Parathyroid adenoma (tissue), 2 donors: ENCODE measurements at regions not wholly inside any gene's neighbourhood (a gene's known extent, or its start where the extent isn't known, plus 50 kb on each side); places are given as distances from the start of the nearest gene placed in this dataset.

Source experiments
- H2AFZ ChIP-seq: fragments of 300-600 bp; sonication (generic); one replicate; pipeline ENCODE4 v1.7.0; 2017; ENCODE audit warnings: antibody characterized with exemption, mild to moderate bottlenecking
- H3K27ac ChIP-seq: fragments of 300-600 bp; sonication (generic); one replicate; pipeline ENCODE4 v1.7.0; 2017
- H3K27me3 ChIP-seq: fragments of 300-600 bp; sonication (generic); one replicate; pipeline ENCODE4 v1.7.0; 2017; ENCODE audit warnings: low read length; ENCODE audit not compliant: control insufficient read depth, insufficient read depth
- H3K36me3 ChIP-seq: fragments of 300-600 bp; sonication (generic); one replicate; pipeline ENCODE4 v1.7.0; 2017; ENCODE audit warnings: low read length; ENCODE audit not compliant: control insufficient read depth, insufficient read depth
- H3K4me1 ChIP-seq: fragments of 300-600 bp; sonication (generic); one replicate; pipeline ENCODE4 v1.7.0; 2017; ENCODE audit warnings: control low read depth
- H3K4me2 ChIP-seq: fragments of 300-600 bp; sonication (generic); one replicate; pipeline ENCODE4 v1.7.0; 2017; ENCODE audit warnings: low read length
- H3K4me3 ChIP-seq: fragments of 300-600 bp; sonication (generic); one replicate; pipeline ENCODE4 v1.7.0; 2017; ENCODE audit warnings: low read depth, low read length
- H3K79me2 ChIP-seq: fragments of 300-600 bp; sonication (generic); one replicate; pipeline ENCODE4 v1.7.0; 2017; ENCODE audit warnings: control low read depth
- H3K9ac ChIP-seq: fragments of 300-600 bp; sonication (generic); one replicate; pipeline ENCODE4 v1.7.0; 2017; ENCODE audit warnings: mild to moderate bottlenecking
- H3K9me3 ChIP-seq: fragments of 300-600 bp; sonication (generic); one replicate; pipeline ENCODE4 v1.7.0; 2017; ENCODE audit warnings: low read length; ENCODE audit not compliant: control insufficient read depth
- TF ChIP-seq, protein P1 (sequence below): fragments of 300-600 bp; sonication (generic); IDR thresholded peaks from one replicate; pipeline ENCODE4 v1.7.0; 2017; ENCODE audit warnings: antibody characterized with exemption, mild to moderate bottlenecking
- donor health status: primary hyperparathyroidism.

DNA sequence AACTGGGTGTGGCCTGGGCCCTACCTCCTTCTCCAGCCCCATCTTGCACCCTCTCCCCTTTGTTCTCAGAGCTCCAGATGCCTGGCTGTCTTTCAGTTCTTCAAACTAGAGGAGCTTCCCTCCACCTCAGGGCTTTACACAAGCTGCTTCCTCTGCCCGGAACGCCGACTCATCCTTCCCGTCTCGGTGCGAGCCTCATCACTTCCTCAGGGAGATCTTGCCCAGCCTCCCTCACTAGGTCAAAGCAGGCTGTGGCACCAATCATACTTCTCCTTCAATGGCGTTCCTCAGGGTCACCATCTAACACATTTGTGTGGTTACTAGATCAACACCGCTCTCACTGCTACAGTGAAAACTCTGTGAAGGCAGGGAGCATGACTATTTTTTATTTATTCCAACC lies 56.2 kb upstream of the ZSWIM6 start:
- Histone ChIP-seq H3K4me2 (no peak overlapping the region), H3K9me3 (no peaks in the 10 kb centered on the region), H3K27me3 (no peaks in the 10 kb centered on the region), H3K79me2 (no peaks in the 10 kb centered on the region), H3K36me3 (no peaks in the 10 kb centered on the region), H3K9ac (no peak overlapping the region), H3K4me3 (no peak overlapping the region), H3K27ac (no peak overlapping the region), H2AFZ (peak overlapping the region; percentile 59), H3K4me1 (peaks cover 12% of the 10 kb centered on the region)
- TF ChIP-seq, protein P1, sequence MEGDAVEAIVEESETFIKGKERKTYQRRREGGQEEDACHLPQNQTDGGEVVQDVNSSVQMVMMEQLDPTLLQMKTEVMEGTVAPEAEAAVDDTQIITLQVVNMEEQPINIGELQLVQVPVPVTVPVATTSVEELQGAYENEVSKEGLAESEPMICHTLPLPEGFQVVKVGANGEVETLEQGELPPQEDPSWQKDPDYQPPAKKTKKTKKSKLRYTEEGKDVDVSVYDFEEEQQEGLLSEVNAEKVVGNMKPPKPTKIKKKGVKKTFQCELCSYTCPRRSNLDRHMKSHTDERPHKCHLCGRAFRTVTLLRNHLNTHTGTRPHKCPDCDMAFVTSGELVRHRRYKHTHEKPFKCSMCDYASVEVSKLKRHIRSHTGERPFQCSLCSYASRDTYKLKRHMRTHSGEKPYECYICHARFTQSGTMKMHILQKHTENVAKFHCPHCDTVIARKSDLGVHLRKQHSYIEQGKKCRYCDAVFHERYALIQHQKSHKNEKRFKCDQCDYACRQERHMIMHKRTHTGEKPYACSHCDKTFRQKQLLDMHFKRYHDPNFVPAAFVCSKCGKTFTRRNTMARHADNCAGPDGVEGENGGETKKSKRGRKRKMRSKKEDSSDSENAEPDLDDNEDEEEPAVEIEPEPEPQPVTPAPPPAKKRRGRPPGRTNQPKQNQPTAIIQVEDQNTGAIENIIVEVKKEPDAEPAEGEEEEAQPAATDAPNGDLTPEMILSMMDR: no peak

DNA sequence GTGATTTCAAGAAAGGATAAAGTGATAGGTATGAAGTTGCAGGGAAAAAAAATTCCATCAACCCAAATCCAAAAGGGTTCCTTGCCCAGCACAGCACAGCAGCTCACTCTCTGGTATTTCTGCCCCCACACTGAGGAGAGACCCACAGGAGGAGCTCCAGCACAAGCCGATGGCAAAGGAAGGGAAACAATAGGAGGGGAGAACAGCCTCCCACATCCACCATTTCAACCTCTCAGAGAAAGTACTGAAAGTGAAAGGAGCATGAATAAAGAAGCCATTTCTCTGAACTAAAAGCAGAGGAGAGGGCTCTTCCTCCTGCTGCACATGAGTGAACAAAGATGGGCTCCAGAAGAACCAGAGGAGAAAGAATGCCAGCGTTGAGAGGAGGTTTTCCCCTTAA lies 54.9 kb upstream of the ZSWIM6 start:
- Histone ChIP-seq H3K79me2 (no peaks in the 10 kb centered on the region), H2AFZ (peak overlapping the region; percentile 68), H3K36me3 (no peaks in the 10 kb centered on the region), H3K9ac (no peak overlapping the region), H3K27me3 (no peaks in the 10 kb centered on the region), H3K4me1 (peaks cover 18% of the 10 kb centered on the region), H3K4me2 (no peak overlapping the region), H3K9me3 (no peaks in the 10 kb centered on the region), H3K4me3 (no peak overlapping the region), H3K27ac (peak overlapping the region; percentile 21)
- TF ChIP-seq, protein P1: no peak

DNA sequence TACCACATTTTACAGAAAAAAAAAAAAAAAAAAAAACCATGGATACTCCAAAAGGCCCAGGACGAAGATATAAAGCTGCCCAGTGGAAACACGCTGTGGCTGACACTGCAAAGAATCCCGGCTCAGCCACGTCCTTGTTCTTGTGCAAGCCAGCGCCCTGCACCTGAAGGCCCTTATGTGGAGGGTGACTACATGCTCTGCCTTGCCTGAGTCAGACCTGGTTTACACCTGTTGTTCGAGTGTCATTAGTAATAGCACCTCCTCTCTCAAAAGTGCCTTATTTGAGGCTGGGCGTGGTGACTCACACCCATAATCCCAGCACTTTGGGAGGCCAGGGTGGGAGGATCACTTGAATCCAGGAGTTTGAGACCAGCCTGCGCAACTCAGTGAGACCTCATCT lies 54.3 kb upstream of the ZSWIM6 start:
- no peak overlapping the region for H3K27ac ChIP-seq
- H2AFZ ChIP-seq: peak overlapping the region; percentile 68
- H3K4me3 ChIP-seq: no peak overlapping the region
- no peaks in the 10 kb centered on the region for H3K9me3 ChIP-seq
- no peak overlapping the region for H3K9ac ChIP-seq
- no peaks in the 10 kb centered on the region for H3K79me2 ChIP-seq
- peaks cover 18% of the 10 kb centered on the region for H3K4me1 ChIP-seq
- no peak overlapping the region for H3K4me2 ChIP-seq
- TF ChIP-seq, protein P1: no peak
- no peaks in the 10 kb centered on the region for H3K27me3 ChIP-seq
- no peaks in the 10 kb centered on the region for H3K36me3 ChIP-seq

DNA sequence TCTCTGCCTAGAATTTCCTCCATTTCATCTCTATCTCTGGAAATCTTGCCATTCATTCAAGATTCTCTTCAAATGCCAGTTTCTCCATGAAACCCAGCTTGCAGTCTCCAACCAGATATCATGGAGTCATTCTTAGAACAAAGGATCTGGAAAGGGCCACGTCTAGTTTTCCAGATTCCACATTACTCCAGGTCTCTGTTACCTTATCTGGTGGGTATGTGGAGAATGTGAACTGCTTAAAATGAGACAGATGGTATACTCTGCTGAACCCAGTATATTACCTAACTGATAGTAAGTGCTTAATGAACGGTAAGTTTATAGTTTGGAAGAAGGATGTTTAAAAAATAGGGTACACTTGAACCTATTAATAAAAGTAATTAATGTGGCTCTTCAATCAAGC lies 52.3 kb upstream of the ZSWIM6 start:
- Histone ChIP-seq H3K9me3 (no peaks in the 10 kb centered on the region), H3K4me2 (no peak overlapping the region), H3K36me3 (no peaks in the 10 kb centered on the region), H3K79me2 (no peaks in the 10 kb centered on the region), H2AFZ (no peak overlapping the region), H3K4me1 (peaks cover 18% of the 10 kb centered on the region), H3K9ac (no peak overlapping the region), H3K4me3 (no peak overlapping the region), H3K27me3 (no peaks in the 10 kb centered on the region), H3K27ac (no peak overlapping the region)
- TF ChIP-seq, protein P1: no peak

DNA sequence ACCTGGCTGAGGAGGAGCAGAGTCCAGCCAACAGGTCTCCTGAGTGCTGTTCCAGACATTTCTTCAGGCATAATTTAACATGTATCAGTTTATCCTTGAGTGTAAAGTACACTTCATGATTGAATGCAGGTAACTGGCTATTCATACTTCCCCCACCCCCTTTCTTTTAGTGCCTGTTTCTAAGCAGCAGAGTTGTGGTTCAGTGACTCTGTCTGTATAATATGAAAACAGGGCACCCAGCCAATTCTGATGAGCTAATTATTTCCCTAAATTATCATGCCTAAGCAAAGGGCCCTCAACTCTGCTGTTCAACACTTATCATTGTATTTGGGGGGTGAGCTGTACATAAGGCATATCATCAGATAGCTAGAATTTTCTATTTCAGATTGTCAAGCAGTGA lies 51.9 kb upstream of the ZSWIM6 start:
- H2AFZ ChIP-seq: no peak overlapping the region
- no peak overlapping the region for H3K9ac ChIP-seq
- H3K36me3 ChIP-seq: no peaks in the 10 kb centered on the region
- no peaks in the 10 kb centered on the region for H3K79me2 ChIP-seq
- peak overlapping the region; percentile 26 for H3K27ac ChIP-seq
- no peaks in the 10 kb centered on the region for H3K9me3 ChIP-seq
- peak overlapping the region; percentile 10 for H3K4me2 ChIP-seq
- H3K4me1 ChIP-seq: peaks cover 18% of the 10 kb centered on the region
- H3K27me3 ChIP-seq: no peaks in the 10 kb centered on the region
- TF ChIP-seq, protein P1: no peak
- H3K4me3 ChIP-seq: peak overlapping the region; percentile 9
